ENCODE measurements at regions not wholly inside any gene's neighbourhood (a gene's known extent, or its start where the extent isn't known, plus 50 kb on each side); places are given as distances from the start of the nearest gene placed in this dataset.

GRCh38 chr9:22206833-22207232 is 197.7 kb upstream of the CDKN2B start:
- Histone ChIP-seq H3K36me3 (ENCODE audit: control insufficient read depth, insufficient read depth, low read length) (no peaks in the 10 kb centered on the region), H3K27me3 (replicated peaks; ENCODE audit: control insufficient read depth, insufficient read depth, low read length) (no peaks in the 10 kb centered on the region), H3K4me3 (replicated peaks; ENCODE audit: low read depth, low read length) (no peak overlapping the region)
- no peak for DNase-seq (ENCODE audit: extremely low read depth, insufficient read length)
- TF ChIP-seq CTCF (IDR thresholded peaks at IDR 0.05; ENCODE audit: insufficient read depth, low read length, poor library complexity, severe bottlenecking): no peak

- no peak for DNase-seq (ENCODE audit: extremely low read depth, insufficient read length)
- no peaks in the 10 kb centered on the region for H3K27me3 ChIP-seq (replicated peaks; ENCODE audit: control insufficient read depth, insufficient read depth, low read length)
- TF ChIP-seq CTCF (IDR thresholded peaks at IDR 0.05; ENCODE audit: insufficient read depth, low read length, poor library complexity, severe bottlenecking): no peak
- no peaks in the 10 kb centered on the region for H3K36me3 ChIP-seq (ENCODE audit: control insufficient read depth, insufficient read depth, low read length)
- H3K4me3 ChIP-seq (replicated peaks; ENCODE audit: low read depth, low read length): no peak overlapping the region
Observed at GRCh38 chr9:22208846-22209585, 199.9 kb upstream of the CDKN2B start.

GRCh38 chr9:22210262-22210661 is 201.2 kb upstream of the CDKN2B start:
- no peak for DNase-seq (ENCODE audit: extremely low read depth, insufficient read length)
- no peak overlapping the region for H3K4me3 ChIP-seq (replicated peaks; ENCODE audit: low read depth, low read length)
- TF ChIP-seq CTCF (IDR thresholded peaks at IDR 0.05; ENCODE audit: insufficient read depth, low read length, poor library complexity, severe bottlenecking): no peak
- no peaks in the 10 kb centered on the region for H3K36me3 ChIP-seq (ENCODE audit: control insufficient read depth, insufficient read depth, low read length)
- no peaks in the 10 kb centered on the region for H3K27me3 ChIP-seq (replicated peaks; ENCODE audit: control insufficient read depth, insufficient read depth, low read length)

- no peaks in the 10 kb centered on the region for H3K36me3 ChIP-seq (ENCODE audit: control insufficient read depth, insufficient read depth, low read length)
- no peaks in the 10 kb centered on the region for H3K27me3 ChIP-seq (replicated peaks; ENCODE audit: control insufficient read depth, insufficient read depth, low read length)
- H3K4me3 ChIP-seq (replicated peaks; ENCODE audit: low read depth, low read length): no peak overlapping the region
- TF ChIP-seq CTCF (IDR thresholded peaks at IDR 0.05; ENCODE audit: insufficient read depth, low read length, poor library complexity, severe bottlenecking): no peak
- DNase-seq (ENCODE audit: extremely low read depth, insufficient read length): no peak
Observed at GRCh38 chr9:22210936-22211335, 201.8 kb upstream of the CDKN2B start.

GRCh38 chr9:22211588-22212360 is 202.7 kb upstream of the CDKN2B start:
- H3K4me3 ChIP-seq (replicated peaks; ENCODE audit: low read depth, low read length): no peak overlapping the region
- DNase-seq (ENCODE audit: extremely low read depth, insufficient read length): no peak
- no peak for TF ChIP-seq CTCF (IDR thresholded peaks at IDR 0.05; ENCODE audit: insufficient read depth, low read length, poor library complexity, severe bottlenecking)
- H3K36me3 ChIP-seq (ENCODE audit: control insufficient read depth, insufficient read depth, low read length): no peaks in the 10 kb centered on the region
- no peaks in the 10 kb centered on the region for H3K27me3 ChIP-seq (replicated peaks; ENCODE audit: control insufficient read depth, insufficient read depth, low read length)
